Esophagus muscularis mucosa (tissue), 4 donors: ENCODE measurements at regions not wholly inside any gene's neighbourhood (a gene's known extent, or its start where the extent isn't known, plus 50 kb on each side); places are given as distances from the start of the nearest gene placed in this dataset.

ENCODE experiments used
- EP300 ChIP-seq: sonication (generic); formaldehyde crosslinking; IDR thresholded peaks from one replicate; pipeline ENCODE4 v1.6.1; 2017; ENCODE audit warnings: antibody characterized with exemption
- POLR2A ChIP-seq: fragments of 450-650 bp; IDR thresholded peaks from one replicate; pipeline ENCODE4 v1.6.1; 2017; ENCODE audit warnings: antibody characterized with exemption, moderate library complexity, mild to moderate bottlenecking, low read depth
- TF ChIP-seq, protein P1 (sequence below), 3 experiments: fragments of 200-600 bp in 2 of 3; fragments of 450-650 bp in 1 of 3; sonication (generic) in 2 of 3; IDR thresholded peaks; one replicate each; pipeline ENCODE4 v1.5.1; 2017 to 2019; ENCODE audit warnings: antibody characterized with exemption in 3 of 3, mild to moderate bottlenecking in 2 of 3, moderate library complexity in 1 of 3

DNA sequence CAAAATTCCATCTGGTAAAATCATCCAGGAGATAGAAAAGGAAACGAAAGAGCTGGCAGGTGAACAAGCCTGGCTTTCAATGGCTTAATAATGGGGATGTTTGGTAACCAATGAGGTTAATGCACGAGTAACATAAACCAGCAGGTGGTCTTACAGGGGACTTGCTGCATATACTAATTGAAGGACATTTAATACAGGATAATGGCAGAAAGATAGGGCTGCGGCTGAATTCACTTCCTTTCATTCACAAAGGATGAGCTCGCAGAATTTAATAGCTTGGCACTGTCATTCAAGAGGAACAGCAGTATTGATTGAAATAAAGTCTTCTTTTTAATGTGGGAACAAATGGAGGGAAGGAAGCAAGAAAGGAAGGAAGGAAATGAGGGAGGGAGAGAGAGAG, 156.3 kb upstream of the RAI2 start:
- TF ChIP-seq POLR2A = no peak
- TF ChIP-seq, protein P1, sequence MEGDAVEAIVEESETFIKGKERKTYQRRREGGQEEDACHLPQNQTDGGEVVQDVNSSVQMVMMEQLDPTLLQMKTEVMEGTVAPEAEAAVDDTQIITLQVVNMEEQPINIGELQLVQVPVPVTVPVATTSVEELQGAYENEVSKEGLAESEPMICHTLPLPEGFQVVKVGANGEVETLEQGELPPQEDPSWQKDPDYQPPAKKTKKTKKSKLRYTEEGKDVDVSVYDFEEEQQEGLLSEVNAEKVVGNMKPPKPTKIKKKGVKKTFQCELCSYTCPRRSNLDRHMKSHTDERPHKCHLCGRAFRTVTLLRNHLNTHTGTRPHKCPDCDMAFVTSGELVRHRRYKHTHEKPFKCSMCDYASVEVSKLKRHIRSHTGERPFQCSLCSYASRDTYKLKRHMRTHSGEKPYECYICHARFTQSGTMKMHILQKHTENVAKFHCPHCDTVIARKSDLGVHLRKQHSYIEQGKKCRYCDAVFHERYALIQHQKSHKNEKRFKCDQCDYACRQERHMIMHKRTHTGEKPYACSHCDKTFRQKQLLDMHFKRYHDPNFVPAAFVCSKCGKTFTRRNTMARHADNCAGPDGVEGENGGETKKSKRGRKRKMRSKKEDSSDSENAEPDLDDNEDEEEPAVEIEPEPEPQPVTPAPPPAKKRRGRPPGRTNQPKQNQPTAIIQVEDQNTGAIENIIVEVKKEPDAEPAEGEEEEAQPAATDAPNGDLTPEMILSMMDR (IDR thresholded peaks at IDR 0.05) = no peak
- no peak for TF ChIP-seq EP300
